ENCODE measurements at regions not wholly inside any gene's neighbourhood (a gene's known extent, or its start where the extent isn't known, plus 50 kb on each side); places are given as distances from the start of the nearest gene placed in this dataset.
"Not testable (repeated sequence)": the region's sequence is repeated elsewhere in the genome, so short reads cannot be mapped to it uniquely, and the experiment has no call there.

DNA sequence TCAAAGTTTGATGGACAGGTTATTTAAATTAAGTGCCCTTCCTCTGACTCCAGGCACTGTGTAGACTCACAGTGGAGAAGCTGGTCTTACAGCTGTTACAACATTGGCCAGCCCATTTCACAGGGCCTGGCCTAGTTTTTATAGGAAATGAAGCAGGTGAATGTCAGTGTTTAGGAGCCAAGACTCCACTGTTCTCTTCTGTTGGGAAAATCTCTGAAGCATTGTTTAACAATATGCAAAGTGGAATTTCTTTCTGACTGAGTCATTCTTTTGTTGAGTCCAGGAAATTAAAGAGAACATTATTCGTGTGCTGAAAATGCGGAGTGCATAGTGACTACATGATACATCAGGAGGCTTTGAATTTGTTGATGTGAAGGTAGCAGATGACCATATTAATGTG lies 64.7 kb downstream of the ARRDC4 start:
- no peak for DNase-seq

DNA sequence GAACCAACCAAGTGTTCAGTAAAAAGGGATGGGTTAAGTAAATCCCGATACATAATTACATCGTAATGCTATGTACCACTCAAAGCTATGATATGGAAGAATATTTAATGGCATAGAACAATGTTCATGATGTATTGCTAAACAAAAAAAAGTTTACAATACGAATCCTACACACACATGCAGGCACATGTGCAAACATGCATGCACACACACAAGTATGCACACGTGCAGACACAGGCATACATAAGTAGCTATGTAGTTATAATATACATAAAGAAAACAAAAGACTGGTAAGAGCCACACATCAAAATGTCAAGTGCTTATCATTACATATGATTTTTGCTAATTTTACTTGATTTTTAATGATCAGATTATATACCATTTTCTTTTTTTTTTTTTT lies 74.2 kb downstream of the ARRDC4 start:
- DNase-seq = no peak

DNA sequence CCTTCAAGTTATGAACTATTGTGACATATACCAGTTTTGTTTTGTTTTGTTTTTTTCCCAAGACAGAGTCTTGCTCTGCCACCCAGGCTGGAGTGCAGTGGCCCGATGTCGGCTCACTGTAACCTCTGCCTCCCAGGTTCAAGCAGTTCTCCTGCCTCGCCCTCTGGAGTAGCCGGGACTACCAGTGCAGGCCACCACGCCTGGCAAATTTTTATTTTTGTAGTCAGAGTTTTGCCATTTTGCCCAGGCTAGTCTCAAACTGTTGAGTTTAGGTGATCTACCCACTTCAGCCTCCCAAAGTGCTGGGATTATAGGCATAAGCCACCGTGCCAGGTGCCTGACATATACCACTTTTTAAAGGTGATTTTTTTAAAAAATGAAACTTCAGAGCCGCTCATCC lies 74.6 kb downstream of the ARRDC4 start:
- no peak for DNase-seq

DNA sequence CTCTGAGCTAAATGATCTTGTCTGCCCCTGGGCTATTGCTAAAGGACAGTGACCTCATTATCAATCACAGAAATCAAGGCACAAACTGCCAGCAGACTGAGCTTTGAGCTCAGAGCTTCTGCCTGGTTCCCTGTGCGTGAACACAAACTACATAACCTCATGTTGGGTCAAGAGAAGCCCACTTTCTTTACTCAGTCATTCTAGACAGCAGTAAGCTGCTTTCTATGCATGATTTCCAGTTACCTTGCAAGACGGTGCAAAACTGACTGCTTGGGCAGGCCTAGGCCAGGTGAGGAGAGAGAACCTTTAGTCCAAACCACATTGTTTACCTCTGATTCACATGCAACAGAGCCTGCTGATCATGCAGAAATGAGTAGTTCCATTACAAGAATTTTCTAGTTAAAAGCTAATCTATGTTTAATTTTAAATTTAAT lies 75.1 kb downstream of the ARRDC4 start:
- no peak for DNase-seq

DNA sequence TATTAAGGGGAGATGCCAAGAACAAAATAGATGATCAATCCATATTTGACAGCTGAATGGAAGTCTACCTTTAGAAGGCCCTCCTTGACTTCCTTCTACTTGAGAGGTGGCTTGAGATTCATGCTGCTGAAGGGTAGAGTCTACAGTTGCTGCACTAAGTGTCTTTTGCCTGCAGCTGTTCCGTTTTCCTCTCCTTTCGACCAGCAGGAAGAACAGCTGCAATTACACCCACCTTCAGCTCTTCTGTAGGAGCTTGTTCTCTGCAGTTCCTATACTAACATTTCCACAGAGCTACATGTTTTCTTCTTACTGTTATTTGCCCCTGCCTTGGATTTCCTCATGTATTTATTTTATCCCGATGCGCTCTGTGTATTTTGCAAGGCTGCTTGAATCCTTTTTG lies 79.1 kb downstream of the ARRDC4 start:
- DNase-seq = no peak

DNA sequence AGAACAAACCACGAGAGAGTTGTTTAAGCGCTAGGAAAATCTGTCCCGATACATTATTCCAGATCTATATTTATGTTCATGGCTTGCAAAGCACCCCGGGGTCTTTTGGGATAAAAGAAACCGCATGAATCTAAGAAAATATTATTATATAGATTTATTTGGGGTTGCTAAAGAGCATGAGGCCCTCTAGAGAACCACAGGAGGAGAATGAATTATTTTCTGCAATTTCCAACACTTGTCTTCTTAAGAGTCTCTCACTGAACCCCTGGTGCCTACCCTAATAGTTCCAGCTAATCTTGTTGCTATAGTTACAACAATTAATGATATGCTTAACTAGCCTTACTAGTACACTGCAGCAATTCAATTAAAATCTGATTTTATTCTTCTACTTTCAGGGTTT lies 79.6 kb downstream of the ARRDC4 start:
- DNase-seq = no peak

DNA sequence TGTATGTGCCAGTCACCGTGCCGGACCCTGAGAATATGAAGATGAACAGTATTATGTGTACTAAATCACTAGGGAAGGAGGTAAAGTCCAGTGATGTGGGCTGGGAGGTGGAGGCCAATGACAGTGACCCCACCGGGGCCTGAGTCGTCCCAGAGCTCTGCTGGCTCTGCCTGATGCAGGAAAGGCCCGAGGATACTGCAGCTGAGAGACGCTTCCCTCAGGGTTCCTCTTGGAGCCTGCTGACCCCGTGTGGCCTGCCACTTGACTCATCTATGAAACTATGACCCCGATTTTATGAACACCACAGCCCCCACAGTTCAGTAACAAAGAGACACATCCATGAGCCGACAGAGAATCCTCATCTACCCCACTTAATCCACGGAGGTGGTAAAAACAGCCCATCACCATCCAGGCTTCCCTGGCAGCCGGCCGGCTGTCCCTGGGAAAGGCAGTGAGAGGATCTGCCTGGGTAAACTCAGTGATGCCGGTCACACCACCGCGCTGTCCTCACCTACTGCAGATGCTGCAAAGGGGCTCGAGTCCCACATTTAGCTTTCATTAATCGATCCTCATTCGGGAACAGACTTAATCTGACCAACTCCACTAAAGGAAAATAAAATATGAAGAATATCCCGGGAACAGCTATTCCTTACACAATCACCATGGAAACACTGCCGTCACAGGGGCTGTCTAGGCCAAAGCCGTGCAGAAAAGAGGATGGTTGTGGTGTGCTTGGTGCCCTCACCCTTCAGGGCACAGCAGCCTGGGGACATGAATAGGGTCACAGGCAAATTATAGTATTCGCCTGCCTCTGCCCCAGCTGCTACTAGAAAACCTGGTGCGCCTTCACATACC lies 82.9 kb downstream of the ARRDC4 start:
- DNase-seq = no peak

DNA sequence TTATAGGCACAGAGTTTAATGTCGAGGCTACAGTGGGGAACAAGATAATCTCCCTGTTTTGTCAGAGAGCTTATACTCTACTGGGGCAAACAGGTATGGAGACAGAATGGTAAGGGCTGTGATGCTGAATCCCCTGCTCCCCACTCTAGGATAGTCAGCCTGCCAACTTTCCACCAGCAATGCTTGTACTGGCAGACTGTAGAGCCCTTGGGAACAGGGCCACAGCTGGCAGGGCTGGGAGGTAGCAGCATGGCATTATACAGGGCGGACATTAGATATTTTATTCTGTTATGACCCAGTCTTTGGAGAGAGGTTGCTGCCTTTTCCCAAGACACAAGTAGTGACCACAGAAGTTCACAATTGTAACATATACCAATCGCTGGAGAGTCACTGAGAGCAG lies 91.2 kb downstream of the ARRDC4 start:
- no peak for DNase-seq

DNA sequence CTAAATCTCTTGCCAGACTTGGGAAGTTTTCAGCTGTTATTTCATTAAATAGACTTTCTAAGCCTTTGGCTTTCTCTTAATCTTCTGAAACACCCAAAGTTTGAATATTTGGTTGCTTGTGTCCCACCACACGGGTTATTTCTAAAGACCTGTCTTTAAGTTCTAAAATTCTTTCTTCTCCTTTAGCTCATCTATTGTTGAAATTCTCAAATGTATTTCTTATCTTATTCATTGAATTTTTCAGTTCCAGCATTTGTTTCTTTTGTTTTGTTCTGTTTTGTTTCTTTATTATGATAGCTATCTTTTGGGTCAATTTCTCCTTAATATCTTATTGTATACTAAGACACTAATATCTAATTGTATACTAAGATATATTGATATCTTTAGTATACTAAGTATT lies 97.0 kb downstream of the ARRDC4 start:
- no peak for DNase-seq

DNA sequence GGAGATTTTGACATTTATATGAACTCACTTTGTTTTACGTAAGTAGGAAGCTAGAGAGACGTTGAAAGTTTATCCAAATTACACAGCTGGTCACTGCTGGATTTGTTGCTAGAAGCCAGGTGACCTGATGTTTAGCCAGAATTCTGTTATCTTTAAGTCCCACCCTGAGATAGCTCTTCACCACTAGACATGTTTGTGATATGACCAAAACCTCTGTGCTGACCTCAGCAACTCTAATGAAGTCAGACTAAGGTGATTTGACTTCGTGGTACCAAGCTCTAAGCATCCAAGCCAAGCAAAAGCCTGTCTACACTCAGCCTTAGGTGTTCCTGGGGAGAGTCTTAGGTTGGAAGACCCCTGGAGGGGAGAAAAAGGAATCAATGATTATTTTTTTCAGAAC lies 102.4 kb downstream of the ARRDC4 start:
- no peak for DNase-seq

DNA sequence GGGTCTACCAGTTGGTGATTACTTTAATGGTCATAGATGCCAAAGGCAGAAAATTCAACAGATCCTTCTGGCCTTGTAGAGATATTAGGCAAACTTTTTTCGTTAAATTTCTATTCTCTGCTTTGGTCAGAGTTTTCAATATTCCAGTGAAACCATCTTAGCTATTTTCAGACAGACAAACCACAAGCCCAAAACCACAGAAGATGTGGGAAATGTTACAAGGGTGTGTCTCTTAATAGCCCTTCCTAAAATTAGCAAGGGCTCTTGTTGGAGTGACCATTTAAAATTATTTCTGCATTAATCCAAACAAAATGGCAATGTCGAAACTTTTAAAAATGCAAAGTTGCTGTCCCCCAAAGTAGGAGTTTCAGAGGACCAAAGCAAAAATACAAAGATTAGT lies 102.8 kb downstream of the ARRDC4 start:
- DNase-seq = no peak

DNA sequence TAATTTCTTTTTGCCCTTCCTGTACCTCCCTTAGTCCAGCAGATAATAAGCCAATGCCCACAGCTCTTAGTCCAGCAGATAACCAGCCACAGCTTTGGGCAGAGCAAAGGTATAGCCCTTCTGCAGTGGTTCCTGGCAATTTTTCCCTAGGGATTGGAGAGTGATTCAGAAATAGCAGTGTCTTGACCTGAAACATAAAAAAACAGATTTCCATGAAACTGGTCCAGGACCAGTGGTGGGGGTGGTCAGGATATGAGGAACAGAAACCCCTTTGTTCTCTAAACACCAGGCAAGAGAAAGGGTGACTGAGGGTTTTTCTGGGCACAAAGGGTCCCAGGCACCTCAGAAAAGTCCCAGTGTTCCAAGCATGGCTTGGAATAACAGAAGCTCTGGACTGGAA lies 103.4 kb downstream of the ARRDC4 start:
- no peak for DNase-seq

DNA sequence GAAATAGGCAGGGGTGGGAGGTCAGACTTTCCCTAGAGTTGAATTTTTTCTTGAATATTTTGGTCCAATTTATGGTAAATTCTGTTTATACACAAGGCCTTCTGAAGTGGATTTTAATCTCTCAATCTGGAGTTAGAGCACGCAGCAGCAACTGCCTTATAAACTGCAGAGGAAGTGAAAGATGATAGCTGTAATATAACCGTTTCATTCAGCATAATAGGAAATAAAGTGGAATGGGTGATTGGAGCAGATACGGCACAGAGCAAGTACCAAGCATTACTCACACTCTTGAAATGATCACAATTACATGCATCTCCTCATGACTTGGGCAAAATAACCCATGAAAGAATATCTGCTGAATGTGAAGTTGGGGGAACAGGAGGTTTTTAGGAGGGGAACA lies 106.8 kb downstream of the ARRDC4 start:
- no peak for DNase-seq

DNA sequence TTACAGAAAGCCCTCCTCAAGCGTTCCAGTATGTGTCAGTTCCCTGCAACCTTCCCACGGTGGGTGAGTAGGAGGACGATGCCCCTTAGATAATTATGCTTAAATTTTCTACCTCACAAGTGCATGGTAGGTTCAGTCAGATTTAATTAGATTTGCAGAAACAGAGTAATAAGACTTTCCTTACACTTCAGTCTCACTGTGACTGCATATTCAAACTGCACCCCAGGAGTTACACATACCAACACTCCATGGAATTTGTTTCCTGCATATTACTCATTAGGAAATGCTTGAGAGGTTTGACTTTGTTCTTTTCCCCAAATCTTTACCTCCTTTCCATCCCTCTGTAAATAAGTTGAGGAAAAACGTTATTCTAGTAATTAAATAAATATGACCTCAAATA lies 108.8 kb downstream of the ARRDC4 start:
- no peak for DNase-seq

DNA sequence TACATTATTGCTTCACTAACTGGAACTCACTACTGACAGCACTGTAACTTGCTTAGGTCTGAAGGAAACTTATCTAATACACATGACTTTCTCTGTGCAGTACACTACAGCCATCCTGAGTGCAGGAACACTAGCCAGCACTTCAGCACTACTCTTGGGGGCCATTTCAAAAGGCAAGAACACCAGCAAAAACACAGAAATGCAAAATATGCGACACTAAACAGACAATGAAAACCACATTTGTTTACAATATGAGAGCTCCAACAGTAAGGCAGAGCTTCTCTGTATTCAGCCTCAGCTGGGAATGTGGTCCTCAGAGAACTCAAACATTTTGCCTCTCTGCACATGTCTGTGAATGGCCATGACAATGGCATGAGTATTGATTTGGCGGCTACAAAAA lies 109.6 kb downstream of the ARRDC4 start:
- DNase-seq = no peak

DNA sequence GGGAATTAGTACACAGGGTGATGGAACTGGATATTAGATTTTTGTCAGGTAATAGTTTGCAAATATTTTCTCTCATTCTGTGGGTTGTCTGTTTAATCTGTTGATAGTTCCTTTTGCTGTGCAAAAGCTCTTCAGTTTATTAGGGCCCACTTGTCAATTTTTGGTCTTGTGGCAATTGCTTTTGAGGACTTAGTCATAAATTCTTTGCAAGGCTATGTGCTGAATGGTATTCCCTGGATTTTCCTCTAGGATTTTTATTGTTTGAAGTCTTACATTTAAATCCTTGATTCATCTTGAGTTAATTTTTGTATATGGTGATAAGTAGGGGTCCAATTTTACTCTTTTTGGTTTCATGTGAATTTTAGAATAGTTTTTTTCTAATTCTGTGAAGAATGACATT lies 111.3 kb downstream of the ARRDC4 start:
- DNase-seq = no peak

DNA sequence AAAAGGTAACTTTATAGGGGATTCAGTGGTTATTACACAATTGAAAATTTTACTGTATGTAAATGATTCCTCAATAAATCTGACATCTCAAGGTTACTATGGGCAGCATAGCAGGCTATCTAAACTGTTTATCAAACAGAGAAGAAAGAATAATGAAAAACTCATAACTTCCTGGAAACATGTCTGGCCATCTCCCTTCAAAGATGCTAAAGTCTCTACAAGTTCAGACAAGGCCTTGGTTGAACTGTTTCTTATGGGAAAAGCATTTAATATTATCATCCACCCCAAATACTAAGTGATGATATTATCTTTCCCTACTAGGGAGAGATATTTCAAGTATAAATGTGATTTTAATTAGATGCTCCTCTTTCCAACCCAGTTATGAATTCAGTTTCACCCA lies 114.9 kb downstream of the ARRDC4 start:
- no peak for DNase-seq

DNA sequence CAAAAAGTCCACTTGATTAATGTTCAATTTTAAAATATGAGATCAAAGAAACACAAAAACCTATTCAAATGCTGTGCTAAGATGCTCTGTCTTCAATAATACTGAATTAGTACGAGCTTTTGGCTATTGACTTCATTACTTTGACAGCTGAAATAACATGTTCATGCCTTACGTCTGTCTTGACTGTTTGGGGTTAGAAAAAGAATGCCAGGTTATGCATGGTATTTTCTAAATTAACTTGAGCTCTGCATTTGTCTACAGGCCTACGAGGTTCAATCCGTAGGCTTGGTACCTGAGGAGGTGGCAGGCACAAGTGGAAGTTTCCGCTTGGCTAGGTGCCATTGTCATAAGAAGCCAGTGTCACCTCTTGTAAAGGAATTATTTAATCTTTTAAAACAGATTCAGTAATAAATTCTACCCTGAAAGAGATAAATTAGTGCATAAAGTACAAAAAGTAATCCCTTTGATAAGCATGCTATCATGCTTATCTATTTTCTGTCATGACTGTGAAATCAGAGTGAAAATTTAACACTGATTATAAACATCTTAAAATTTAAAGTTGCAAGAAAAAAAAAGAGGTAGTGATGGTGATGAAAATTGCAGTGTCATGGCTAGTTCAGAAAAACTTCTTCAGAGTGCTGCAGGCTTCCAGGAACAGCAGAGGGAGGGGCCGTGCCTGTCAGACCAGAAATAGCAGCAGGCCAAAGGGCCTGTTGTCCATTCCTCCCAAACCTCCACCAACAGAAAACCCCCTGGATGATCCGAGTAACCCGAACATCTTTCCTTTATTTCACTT lies 115.7 kb downstream of the ARRDC4 start:
- DNase-seq = no peak

DNA sequence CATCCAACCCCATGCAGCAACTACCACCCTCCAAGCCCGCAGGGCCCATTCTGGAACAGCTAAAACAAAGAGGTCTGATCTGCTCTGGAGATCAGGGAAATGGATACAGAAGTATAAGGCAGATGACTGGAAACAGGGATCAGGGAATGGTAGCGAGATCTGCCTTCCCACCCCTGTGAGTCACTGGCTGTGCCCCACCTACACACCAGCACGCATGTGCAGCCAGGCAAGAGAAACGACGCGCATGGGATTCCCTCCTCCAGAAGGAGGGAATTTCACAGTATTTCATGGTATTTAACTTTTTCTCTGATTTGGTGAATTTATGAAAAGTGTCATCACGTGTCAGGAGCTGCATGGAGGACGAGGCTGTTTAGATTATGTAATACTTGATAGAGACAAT lies 116.7 kb downstream of the ARRDC4 start:
- DNase-seq = no peak

DNA sequence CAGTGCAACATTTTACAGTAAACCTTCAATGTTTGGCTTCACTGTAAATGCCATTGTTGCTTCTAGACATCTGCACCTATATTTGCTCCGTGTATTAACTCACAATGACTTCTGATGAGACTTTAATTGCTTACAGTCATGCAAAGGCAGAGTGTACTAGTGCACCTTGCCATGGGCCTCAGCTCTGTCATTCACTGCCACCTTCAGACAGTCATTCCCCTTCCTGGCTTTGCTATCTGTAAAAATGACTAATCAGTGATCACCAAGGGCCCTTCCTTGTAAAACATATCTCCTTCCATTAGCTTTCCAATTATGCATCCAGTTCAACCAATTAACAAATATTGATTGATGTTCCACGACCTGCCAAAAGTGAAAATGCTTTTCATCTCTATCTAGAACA lies 120.3 kb downstream of the ARRDC4 start:
- no peak for DNase-seq

DNA sequence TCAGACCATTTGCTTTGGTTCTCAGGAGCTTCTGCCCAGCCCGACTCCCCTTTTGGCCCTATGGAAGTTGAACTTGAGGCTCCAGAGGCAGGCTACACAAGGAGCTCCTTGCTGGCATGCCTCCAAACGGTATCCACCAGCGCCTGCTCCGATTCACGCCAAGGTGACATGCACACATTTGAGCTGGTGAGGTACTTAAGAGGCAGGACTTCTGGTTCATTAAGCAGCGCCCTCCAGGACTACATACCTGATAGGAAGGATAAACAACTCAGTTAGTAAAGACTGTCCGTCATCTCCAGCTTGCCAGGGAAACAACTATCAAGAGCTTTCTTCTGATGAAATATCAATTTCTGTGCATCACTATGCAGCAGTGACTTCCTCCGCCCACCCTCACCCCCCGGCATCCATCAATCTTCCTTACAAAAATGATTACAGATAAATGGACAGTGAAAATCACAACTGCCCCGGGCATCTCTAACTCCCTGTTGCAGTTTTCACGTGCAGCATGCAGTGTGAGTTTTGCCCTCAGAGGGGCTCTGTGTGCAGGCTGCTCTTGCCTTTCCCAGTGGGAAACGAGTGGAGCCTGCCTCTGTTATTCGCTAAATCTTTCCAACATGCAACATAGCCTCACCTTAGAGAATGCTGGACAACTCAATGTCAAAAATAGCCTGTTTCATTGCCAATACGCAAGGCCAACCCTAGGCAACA lies 122.9 kb downstream of the ARRDC4 start:
- no peak for DNase-seq

DNA sequence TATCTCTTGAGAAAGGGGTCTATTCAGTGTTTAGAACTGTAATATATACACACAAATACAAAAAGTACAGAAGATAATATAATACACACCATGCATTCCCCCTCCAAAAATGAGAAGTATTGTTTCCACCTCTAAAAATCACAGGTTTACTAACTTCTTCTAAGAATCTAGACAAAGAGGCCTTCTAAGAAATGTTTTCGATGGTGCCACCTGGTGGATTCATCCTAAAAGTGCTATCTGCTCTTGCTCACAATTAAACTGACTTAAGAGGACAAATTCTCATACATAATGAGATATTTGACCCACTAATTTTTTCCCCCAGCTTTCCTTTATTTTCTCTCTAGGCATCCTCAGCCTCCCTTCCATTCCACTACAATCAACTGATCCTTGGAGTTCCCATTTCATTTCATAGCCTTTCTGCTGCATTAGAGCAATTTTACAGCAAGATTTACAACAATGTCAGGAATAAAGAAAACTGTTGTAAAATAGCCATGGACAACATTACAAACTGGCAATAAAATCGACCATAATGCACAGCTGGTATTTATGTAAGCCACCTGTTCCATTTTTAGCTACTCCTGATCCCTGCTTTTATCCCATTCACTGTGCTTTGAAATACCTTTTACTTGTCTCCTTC lies 124.6 kb downstream of the ARRDC4 start:
- DNase-seq = peak; percentile 13

DNA sequence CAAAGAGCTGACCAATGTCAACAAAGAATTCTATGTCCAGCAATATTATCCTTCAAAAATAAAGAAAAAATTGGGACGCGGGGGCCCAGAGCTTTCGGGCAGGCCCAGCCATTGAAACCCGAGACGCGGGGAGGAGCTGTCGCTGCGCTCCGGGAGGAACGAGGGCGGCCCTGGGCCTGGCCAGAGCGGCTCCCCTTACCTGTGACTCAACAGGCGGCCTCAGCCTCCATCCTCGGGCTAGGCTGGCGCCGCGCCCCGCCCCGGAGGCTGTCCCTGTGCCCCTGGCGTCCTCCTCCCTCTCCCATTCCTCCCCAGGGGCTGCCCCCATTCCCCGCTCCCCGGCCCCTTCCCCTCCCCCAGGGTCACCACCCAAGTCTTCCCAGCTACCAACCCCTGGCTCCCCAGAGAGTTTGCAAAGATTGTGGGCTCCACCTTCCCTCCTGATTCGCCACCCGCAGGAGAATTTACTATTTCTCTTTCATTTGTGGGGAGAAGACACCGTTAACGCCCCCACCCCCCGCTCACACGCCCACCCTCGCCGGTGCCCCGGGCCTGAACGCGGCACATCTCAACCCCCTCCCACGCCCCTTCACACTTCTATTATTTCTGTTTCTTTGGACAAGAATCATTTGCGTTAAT lies 127.9 kb downstream of the ARRDC4 start:
- DNase-seq = not testable (repeated sequence)
